RKO (cell line): ENCODE measurements at regions not wholly inside any gene's neighbourhood (a gene's known extent, or its start where the extent isn't known, plus 50 kb on each side); places are given as distances from the start of the nearest gene placed in this dataset.
"Not testable (repeated sequence)": the region's sequence is repeated elsewhere in the genome, so short reads cannot be mapped to it uniquely, and the experiment has no call there.

Experiments
- DNase-seq: peaks from one replicate; pipeline ENCODE4 v3.0.0-alpha.2; 2016; ENCODE audit warnings: low spot score

GRCh38 chr10:18875477-18875876 lies 173.1 kb upstream of the MALRD1 start:
- DNase-seq = no peak

GRCh38 chr10:18879284-18879683 lies 169.3 kb upstream of the MALRD1 start:
- no peak for DNase-seq

GRCh38 chr10:18880530-18880929 lies 168.1 kb upstream of the MALRD1 start:
- DNase-seq = no peak

GRCh38 chr10:18886102-18886501 lies 162.5 kb upstream of the MALRD1 start:
- no peak for DNase-seq

GRCh38 chr10:18906636-18907035 lies 142.0 kb upstream of the MALRD1 start:
- peak; percentile 14 for DNase-seq

GRCh38 chr10:18917431-18917830 lies 131.2 kb upstream of the MALRD1 start:
- DNase-seq = not testable (repeated sequence)

- DNase-seq = peak; percentile 68
These were observed 130.1 kb upstream of the MALRD1 start for GRCh38 chr10:18918532-18918931.

- DNase-seq = no peak
These were observed 99.2 kb upstream of the MALRD1 start for GRCh38 chr10:18949391-18949790.

GRCh38 chr10:18951072-18951823 lies 97.4 kb upstream of the MALRD1 start:
- DNase-seq = not testable (repeated sequence)

- DNase-seq = no peak
These were observed 93.5 kb upstream of the MALRD1 start for GRCh38 chr10:18955061-18955460.

- no peak for DNase-seq
These were observed 89.2 kb upstream of the MALRD1 start for GRCh38 chr10:18959369-18959768.

- no peak for DNase-seq
These were observed 88.0 kb upstream of the MALRD1 start for GRCh38 chr10:18960466-18961079.

GRCh38 chr10:18968159-18968558 lies 80.4 kb upstream of the MALRD1 start:
- DNase-seq = no peak

- DNase-seq = no peak
These were observed 71.8 kb upstream of the MALRD1 start for GRCh38 chr10:18976696-18977251.

GRCh38 chr10:18980089-18980629 lies 68.4 kb upstream of the MALRD1 start:
- DNase-seq = no peak

GRCh38 chr10:18984531-18984930 lies 64.1 kb upstream of the MALRD1 start:
- DNase-seq = no peak

- no peak for DNase-seq
These were observed 60.3 kb upstream of the MALRD1 start for GRCh38 chr10:18988338-18988737.
